ENCODE measurements at regions not wholly inside any gene's neighbourhood (a gene's known extent, or its start where the extent isn't known, plus 50 kb on each side); places are given as distances from the start of the nearest gene placed in this dataset.
"Not testable (repeated sequence)": the region's sequence is repeated elsewhere in the genome, so short reads cannot be mapped to it uniquely, and the experiment has no call there.

- DNase-seq (ENCODE audit: low spot score), result no peak
- ATAC-seq, result no peak
- Mint-ChIP-seq H3K4me1 (ENCODE audit: low read depth in 2 of 2) (no peaks in the 10 kb centered on the region), H3K27ac (no peak overlapping the region), H3K9me3 (peaks cover 7% of the 10 kb centered on the region), H3K27me3 (peaks cover 0 to 10% of the 10 kb centered on the region in 2 donors), H3K4me3 (no peak overlapping the region), H3K36me3 (no peaks in the 10 kb centered on the region)
Measured at GRCh38 chr1:56265216-56265615, 314.1 kb downstream of the PLPP3 start.

GRCh38 chr1:56263908-56264307 is 315.5 kb downstream of the PLPP3 start:
- ATAC-seq, result no peak
- Mint-ChIP-seq H3K4me1 (ENCODE audit: low read depth in 2 of 2) (no peaks in the 10 kb centered on the region), H3K9me3 (peaks cover 12% of the 10 kb centered on the region), H3K27ac (no peak overlapping the region), H3K27me3 (peaks cover 0 to 5% of the 10 kb centered on the region in 2 donors), H3K36me3 (no peaks in the 10 kb centered on the region), H3K4me3 (no peak overlapping the region)
- no peak for DNase-seq (ENCODE audit: low spot score)

DNA sequence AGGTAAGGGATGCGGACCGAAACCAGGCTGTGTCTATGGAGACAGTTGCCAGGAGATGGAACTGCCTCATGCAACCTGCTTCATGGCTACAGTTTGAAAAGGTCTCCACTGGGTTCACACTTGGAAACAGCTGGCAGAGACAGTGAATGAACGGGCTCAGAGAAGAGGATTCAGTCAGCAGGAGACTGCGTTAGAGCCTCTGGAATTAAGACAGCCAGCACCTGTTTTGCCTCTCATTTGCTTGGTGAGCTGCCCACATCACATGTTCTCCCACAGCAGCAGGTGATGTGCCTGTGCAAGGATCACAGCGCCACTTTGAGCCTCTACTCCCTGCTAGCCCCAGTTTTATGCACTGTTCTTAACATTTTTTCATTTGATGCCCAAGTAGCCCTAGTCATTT is 321.0 kb downstream of the PLPP3 start:
- H3K4me3 Mint-ChIP-seq, result no peak overlapping the region

GRCh38 chr1:56257726-56258125 is 321.6 kb downstream of the PLPP3 start:
- no peak overlapping the region for H3K27ac Mint-ChIP-seq
- H3K27me3 Mint-ChIP-seq, result peaks cover 0 to 2% of the 10 kb centered on the region in 2 donors
- H3K36me3 Mint-ChIP-seq, result no peaks in the 10 kb centered on the region

More for the DNA sequence above, 321.0 kb downstream of the PLPP3 start:
- Mint-ChIP-seq H3K9me3 (peaks cover 4% of the 10 kb centered on the region), H3K27me3 (peaks cover 0 to 2% of the 10 kb centered on the region in 2 donors), H3K36me3 (no peaks in the 10 kb centered on the region), H3K27ac (no peak overlapping the region), H3K4me1 (ENCODE audit: low read depth in 2 of 2) (no peaks in the 10 kb centered on the region)
- no peak for DNase-seq (ENCODE audit: low spot score)
- ATAC-seq, result no peak

DNA sequence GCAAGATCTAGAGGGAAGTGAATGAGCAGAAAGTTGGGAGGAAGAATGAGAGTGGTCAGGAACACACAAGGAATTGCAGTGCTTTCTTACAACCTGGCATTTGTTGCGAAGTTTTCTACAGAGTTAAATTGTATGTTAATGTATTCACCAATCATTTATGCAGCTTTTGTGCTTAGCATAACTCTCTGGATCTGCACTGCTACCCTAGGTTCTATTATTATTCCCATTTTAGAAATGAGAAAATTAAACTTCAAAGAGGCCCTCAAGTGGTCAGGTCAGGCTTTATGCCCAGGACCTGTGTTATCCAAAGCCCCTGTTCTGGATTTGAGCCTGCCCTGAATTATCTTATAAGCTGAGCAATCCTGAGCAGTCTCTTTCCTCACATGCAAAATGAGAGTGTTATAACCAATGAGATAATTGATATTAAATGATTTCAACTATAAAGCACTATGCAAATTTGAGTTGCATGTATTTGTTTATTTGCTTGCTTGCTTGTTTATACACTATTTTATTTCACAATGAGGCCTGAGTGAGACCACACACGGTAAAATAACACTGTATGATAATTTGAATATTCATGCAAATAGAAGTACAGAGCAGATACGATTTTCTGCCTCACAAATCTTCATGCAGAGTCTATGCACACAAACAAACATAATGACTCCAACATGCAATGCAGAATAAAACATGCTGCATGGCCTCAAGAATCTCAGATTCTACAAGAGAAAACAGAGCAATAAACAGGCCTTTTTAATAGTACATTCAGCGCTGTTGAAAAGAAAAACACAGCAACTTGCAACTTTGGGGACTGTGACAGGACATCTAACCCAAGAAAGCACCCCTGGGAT is 323.0 kb downstream of the PLPP3 start:
- Mint-ChIP-seq H3K27ac (no peak overlapping the region), H3K4me3 (no peak overlapping the region), H3K36me3 (no peaks in the 10 kb centered on the region), H3K27me3 (peaks cover 0 to 2% of the 10 kb centered on the region in 2 donors), H3K9me3 (peaks cover 4% of the 10 kb centered on the region), H3K4me1 (ENCODE audit: low read depth in 2 of 2) (no peaks in the 10 kb centered on the region)
- ATAC-seq (no peak), DNase-seq (ENCODE audit: low spot score) (no peak)

More at GRCh38 chr1:56257726-56258125, 321.6 kb downstream of the PLPP3 start:
- DNase-seq (ENCODE audit: low spot score), result no peak
- peaks cover 4% of the 10 kb centered on the region for H3K9me3 Mint-ChIP-seq
- no peaks in the 10 kb centered on the region for H3K4me1 Mint-ChIP-seq (ENCODE audit: low read depth in 2 of 2)
- no peak for ATAC-seq
- no peak overlapping the region for H3K4me3 Mint-ChIP-seq

GRCh38 chr1:56255516-56256152 is 323.7 kb downstream of the PLPP3 start:
- Mint-ChIP-seq H3K27ac (no peak overlapping the region), H3K4me1 (ENCODE audit: low read depth in 2 of 2) (no peaks in the 10 kb centered on the region), H3K36me3 (no peaks in the 10 kb centered on the region)

GRCh38 chr1:56254130-56254529 is 325.2 kb downstream of the PLPP3 start:
- H3K27me3 Mint-ChIP-seq, result peaks cover 0 to 2% of the 10 kb centered on the region in 2 donors
- DNase-seq (ENCODE audit: low spot score) (no peak), ATAC-seq (no peak)
- no peaks in the 10 kb centered on the region for H3K9me3 Mint-ChIP-seq
- H3K27ac Mint-ChIP-seq, result no peak overlapping the region
- no peak overlapping the region for H3K4me3 Mint-ChIP-seq
- H3K4me1 Mint-ChIP-seq (ENCODE audit: low read depth in 2 of 2), result no peaks in the 10 kb centered on the region
- no peaks in the 10 kb centered on the region for H3K36me3 Mint-ChIP-seq

More at GRCh38 chr1:56255516-56256152, 323.7 kb downstream of the PLPP3 start:
- DNase-seq (ENCODE audit: low spot score) (no peak), ATAC-seq (no peak)
- Mint-ChIP-seq H3K27me3 (peaks cover 0 to 2% of the 10 kb centered on the region in 2 donors), H3K4me3 (no peak overlapping the region), H3K9me3 (peaks cover 4% of the 10 kb centered on the region)

- H3K27ac Mint-ChIP-seq, result no peak overlapping the region
- H3K9me3 Mint-ChIP-seq, result no peaks in the 10 kb centered on the region
- ATAC-seq, result no peak
- no peaks in the 10 kb centered on the region for H3K36me3 Mint-ChIP-seq
- no peak for DNase-seq (ENCODE audit: low spot score)
- H3K27me3 Mint-ChIP-seq, result no peaks in the 10 kb centered on the region
- no peaks in the 10 kb centered on the region for H3K4me1 Mint-ChIP-seq (ENCODE audit: low read depth in 2 of 2)
- H3K4me3 Mint-ChIP-seq, result no peak overlapping the region
Measured at GRCh38 chr1:56250809-56251208, 328.6 kb downstream of the PLPP3 start.

- no peak overlapping the region for H3K4me3 Mint-ChIP-seq
- no peak for ATAC-seq
- no peaks in the 10 kb centered on the region for H3K9me3 Mint-ChIP-seq
- H3K36me3 Mint-ChIP-seq, result no peaks in the 10 kb centered on the region
- DNase-seq (ENCODE audit: low spot score), result no peak
- H3K27me3 Mint-ChIP-seq, result no peaks in the 10 kb centered on the region
- H3K27ac Mint-ChIP-seq, result no peak overlapping the region
- H3K4me1 Mint-ChIP-seq (ENCODE audit: low read depth in 2 of 2), result no peaks in the 10 kb centered on the region
Measured at GRCh38 chr1:56249234-56249633, 330.1 kb downstream of the PLPP3 start.

DNA sequence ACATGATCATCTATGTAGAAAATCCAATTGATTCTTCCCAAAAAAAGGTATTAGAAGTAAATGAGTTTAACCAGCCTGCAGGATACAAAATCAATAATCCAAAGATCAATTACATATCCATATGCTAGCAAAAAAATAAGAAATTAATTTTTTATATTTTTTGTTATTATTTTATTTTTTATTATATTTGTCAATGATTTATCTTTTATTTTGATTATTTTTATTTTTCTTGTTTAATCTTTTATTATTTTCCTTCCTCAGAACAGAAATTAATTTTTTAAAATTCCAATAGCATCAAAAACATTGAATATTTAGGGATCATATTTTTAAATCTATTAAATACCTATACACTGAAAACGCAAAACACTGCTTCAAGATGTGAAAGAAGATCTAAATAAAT is 331.2 kb downstream of the PLPP3 start:
- DNase-seq (ENCODE audit: low spot score) (no peak), ATAC-seq (no peak)
- H3K27ac Mint-ChIP-seq, result no peak overlapping the region
- no peaks in the 10 kb centered on the region for H3K36me3 Mint-ChIP-seq
- H3K9me3 Mint-ChIP-seq, result no peaks in the 10 kb centered on the region
- H3K4me3 Mint-ChIP-seq, result no peak overlapping the region
- H3K27me3 Mint-ChIP-seq, result no peaks in the 10 kb centered on the region
- no peaks in the 10 kb centered on the region for H3K4me1 Mint-ChIP-seq (ENCODE audit: low read depth in 2 of 2)

DNA sequence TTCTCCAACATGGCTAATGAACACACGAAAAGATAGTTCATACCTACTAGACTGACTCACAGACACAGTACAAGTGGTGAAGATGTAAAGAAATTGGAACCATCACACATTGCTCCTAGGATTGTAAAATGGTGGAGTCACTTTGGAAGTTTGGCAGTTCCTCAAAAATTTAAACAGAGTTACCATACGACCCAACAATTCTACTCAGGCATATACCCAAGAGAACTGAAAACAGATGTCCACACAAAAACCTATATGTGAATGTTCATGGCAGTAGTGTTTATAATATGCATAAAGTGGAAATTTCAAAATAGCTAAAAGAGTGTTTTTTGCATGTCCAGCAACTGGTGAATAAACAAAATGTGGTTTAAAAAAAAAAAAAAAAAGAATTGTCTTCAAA is 332.6 kb downstream of the PLPP3 start:
- not testable (repeated sequence) for H3K4me1 Mint-ChIP-seq (ENCODE audit: low read depth in 2 of 2); DNase-seq (ENCODE audit: low spot score); H3K27me3 Mint-ChIP-seq; H3K4me3 Mint-ChIP-seq; ATAC-seq; H3K27ac Mint-ChIP-seq; H3K36me3 Mint-ChIP-seq; H3K9me3 Mint-ChIP-seq

DNA sequence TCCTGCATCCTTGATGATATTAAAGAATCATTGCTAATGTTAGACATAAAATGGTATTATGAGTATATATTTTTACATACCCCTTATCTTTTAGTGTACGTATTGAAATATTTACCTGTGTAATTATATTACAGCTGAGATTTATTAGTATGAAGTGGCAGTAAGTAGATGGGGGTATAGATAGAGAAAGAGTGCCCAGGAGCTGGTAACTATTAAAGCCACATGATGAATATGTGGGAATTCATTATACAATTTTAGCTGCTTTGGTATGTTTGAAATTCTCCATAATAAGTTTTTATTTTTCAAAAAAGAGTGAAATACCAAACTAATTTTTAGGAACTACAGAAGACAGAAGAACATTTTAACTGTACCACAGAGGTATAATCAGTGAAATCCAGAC is 339.0 kb downstream of the PLPP3 start:
- Mint-ChIP-seq H3K4me1 (ENCODE audit: low read depth in 2 of 2) (no peaks in the 10 kb centered on the region), H3K27ac (no peak overlapping the region), H3K36me3 (no peaks in the 10 kb centered on the region), H3K4me3 (no peak overlapping the region), H3K27me3 (peaks cover 2 to 4% of the 10 kb centered on the region in 2 donors), H3K9me3 (peaks cover 6% of the 10 kb centered on the region)
- DNase-seq (ENCODE audit: low spot score), result no peak
- no peak for ATAC-seq

- no peak overlapping the region for H3K27ac Mint-ChIP-seq
- H3K4me1 Mint-ChIP-seq (ENCODE audit: low read depth in 2 of 2), result no peaks in the 10 kb centered on the region
- ATAC-seq (no peak), DNase-seq (ENCODE audit: low spot score) (no peak)
- H3K4me3 Mint-ChIP-seq, result no peak overlapping the region
- H3K27me3 Mint-ChIP-seq, result peaks cover 2 to 11% of the 10 kb centered on the region in 2 donors
- peaks cover 5% of the 10 kb centered on the region for H3K9me3 Mint-ChIP-seq
- H3K36me3 Mint-ChIP-seq, result no peaks in the 10 kb centered on the region
Measured at GRCh38 chr1:56237491-56238064, 341.8 kb downstream of the PLPP3 start.

DNA sequence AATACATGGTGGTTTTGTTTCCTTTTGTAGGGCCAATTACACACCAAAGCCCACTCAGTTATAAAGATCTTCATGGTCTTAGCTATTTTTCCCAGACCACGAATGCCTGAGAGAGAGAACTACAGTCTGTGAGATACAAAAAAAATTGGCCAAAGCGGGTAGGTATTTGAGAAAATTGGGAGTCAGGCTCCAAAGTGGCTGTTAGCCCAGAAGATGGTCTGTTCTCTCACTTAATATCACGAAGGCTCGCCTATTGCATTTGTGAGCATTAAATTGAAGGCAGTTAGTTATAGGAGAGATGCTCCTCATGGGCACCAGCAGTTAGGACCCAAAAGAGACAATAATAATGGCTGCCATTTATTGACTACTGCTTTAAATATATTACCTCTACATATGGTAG is 342.7 kb downstream of the PLPP3 start:
- peaks cover 3 to 14% of the 10 kb centered on the region in 2 donors for H3K27me3 Mint-ChIP-seq
- no peak for ATAC-seq
- no peak overlapping the region for H3K4me3 Mint-ChIP-seq
- H3K36me3 Mint-ChIP-seq, result no peaks in the 10 kb centered on the region
- no peaks in the 10 kb centered on the region for H3K4me1 Mint-ChIP-seq (ENCODE audit: low read depth in 2 of 2)
- H3K9me3 Mint-ChIP-seq, result peaks cover 6% of the 10 kb centered on the region
- no peak overlapping the region for H3K27ac Mint-ChIP-seq
- DNase-seq (ENCODE audit: low spot score), result no peak
